SK-N-SH (cell line): ENCODE measurements at regions not wholly inside any gene's neighbourhood (a gene's known extent, or its start where the extent isn't known, plus 50 kb on each side); places are given as distances from the start of the nearest gene placed in this dataset.

Experiments used
- CTCF ChIA-PET: fragments of 300-600, 350-600 bp; formaldehyde crosslinking; extraction: SDS; loops from one replicate; lab custom pipeline; 2021; lab: Yijun Ruan, JAX
- POLR2A ChIA-PET: fragments of 350-600 bp; sonication (Branson Sonifier 250); formaldehyde crosslinking; extraction: SDS; loops from one replicate; lab custom pipeline; 2020; ENCODE audit warnings: antibody characterized with exemption, inconsistent platforms; lab: Yijun Ruan, JAX
- DNase-seq: peaks from one replicate; pipeline ENCODE4 v3.0.0; 2012
- H2AFZ ChIP-seq: fragments of 200-600 bp; sonication (generic); 2 replicates; pipeline ENCODE4 v1.8.1; 2016; ENCODE audit warnings: antibody characterized with exemption, mild to moderate bottlenecking, low read depth
- H3F3A ChIP-seq: fragments of 200-600 bp; sonication (generic); replicated peaks from 2 replicates; pipeline ENCODE3; 2016; ENCODE audit warnings: antibody characterized with exemption, mild to moderate bottlenecking; ENCODE audit not compliant: insufficient read depth
- H3K27ac ChIP-seq, 2 experiments: fragments of 200-500 bp in 1 of 2; fragments of 200-600 bp in 1 of 2; sonication (Bioruptor generic) in 1 of 2; sonication (generic), shearing (Covaris generic) in 1 of 2; 2 replicates each; pipeline versions ENCODE4 v1.5.1 to v1.6.1; 2014 to 2016; ENCODE audit warnings: low read depth in 2 of 2, inconsistent platforms in 1 of 2, low read length in 1 of 2, mild to moderate bottlenecking in 1 of 2, mixed read lengths in 1 of 2
- H3K27me3 ChIP-seq: fragments of 200-600 bp; sonication (generic), shearing (Covaris generic); 2 replicates; pipeline ENCODE4 v1.6.1; 2016; ENCODE audit warnings: mixed run types; ENCODE audit not compliant: insufficient read depth
- H3K36me3 ChIP-seq, 2 experiments: fragments of 200-500 bp in 1 of 2; fragments of 200-600 bp in 1 of 2; sonication (Bioruptor generic) in 1 of 2; sonication (generic) in 1 of 2; replicated peaks in 1 of 2; 2 replicates each; pipeline versions ENCODE3 to v1.5.1; 2014 to 2016; ENCODE audit warnings: low read length in 1 of 2, mild to moderate bottlenecking in 1 of 2; ENCODE audit not compliant: insufficient read depth in 2 of 2, control insufficient read depth in 1 of 2
- H3K4me1 ChIP-seq, 2 experiments: fragments of 200-500 bp in 1 of 2; fragments of 200-600 bp in 1 of 2; sonication (Bioruptor generic) in 1 of 2; sonication (generic), shearing (Covaris generic) in 1 of 2; 2 replicates each; pipeline versions ENCODE4 v1.5.1 to v1.6.1; 2014 to 2016; ENCODE audit warnings: low read depth in 1 of 2, low read length in 1 of 2, mixed run types in 1 of 2; ENCODE audit not compliant: insufficient read depth in 2 of 2, control insufficient read depth in 1 of 2
- H3K4me2 ChIP-seq: fragments of 200-600 bp; sonication (generic), shearing (Covaris generic); 2 replicates; pipeline ENCODE4 v1.6.1; 2017; ENCODE audit warnings: mixed run types
- H3K4me3 ChIP-seq, 2 experiments: fragments of 200-500 bp in 1 of 2; fragments of 200-600 bp in 1 of 2; sonication (Bioruptor generic) in 1 of 2; sonication (generic), shearing (Covaris generic) in 1 of 2; 2 replicates each; pipeline versions ENCODE4 v1.5.1 to v1.8.1; 2014 to 2016; ENCODE audit warnings: low read depth in 2 of 2, inconsistent platforms in 1 of 2, low read length in 1 of 2, mild to moderate bottlenecking in 1 of 2, mixed read lengths in 1 of 2, moderate library complexity in 1 of 2
- H3K79me2 ChIP-seq: fragments of 200-600 bp; sonication (generic); 2 replicates; pipeline ENCODE4 v1.8.1; 2017; ENCODE audit warnings: mild to moderate bottlenecking; ENCODE audit not compliant: insufficient read depth
- H3K9ac ChIP-seq: fragments of 200-600 bp; sonication (generic); 2 replicates; pipeline ENCODE4 v1.6.1; 2017; ENCODE audit warnings: mixed run types
- H3K9me2 ChIP-seq: fragments of 200-600 bp; sonication (generic); 2 replicates; pipeline ENCODE4 v1.6.1; 2017; ENCODE audit warnings: mixed run types
- H3K9me3 ChIP-seq: fragments of 200-600 bp; sonication (generic); 2 replicates; pipeline ENCODE4 v1.6.1; 2017; ENCODE audit warnings: mixed run types, mild to moderate bottlenecking, moderate library complexity
- H4K20me1 ChIP-seq: fragments of 200-600 bp; sonication (generic); 2 replicates; pipeline ENCODE4 v1.6.1; 2017; ENCODE audit warnings: mild to moderate bottlenecking, mixed run types; ENCODE audit not compliant: insufficient read depth
- EP300 ChIP-seq, 2 experiments: IDR thresholded peaks; 2 replicates each; pipeline versions ENCODE4 v1.4.0 to v1.6.1; 2012; ENCODE audit warnings: borderline replicate concordance in 1 of 2, low read depth in 1 of 2, low read length in 1 of 2
- FOXM1 ChIP-seq: IDR thresholded peaks from 2 replicates; pipeline ENCODE4 v1.4.0; 2012; ENCODE audit warnings: low read depth, mild to moderate bottlenecking
- PBX3 ChIP-seq: IDR thresholded peaks from 2 replicates; pipeline ENCODE4; 2012
- RAD21 ChIP-seq: IDR thresholded peaks from 2 replicates; pipeline ENCODE4 v1.6.1; 2012; ENCODE audit warnings: mild to moderate bottlenecking, low read length
- RCOR1 ChIP-seq: fragments of 150-350 bp; IDR thresholded peaks from 2 replicates; pipeline ENCODE4 v1.6.1; 2017; ENCODE audit warnings: antibody characterized with exemption, low read length
- RFX5 ChIP-seq: IDR thresholded peaks from 2 replicates; pipeline ENCODE4 v1.6.1; 2012; ENCODE audit warnings: mild to moderate bottlenecking, improper control_type of control experiment, low read length
- RXRA ChIP-seq: IDR thresholded peaks from 2 replicates; pipeline ENCODE4 v1.4.0; 2012; ENCODE audit warnings: low read depth, mild to moderate bottlenecking, borderline replicate concordance
- TCF12 ChIP-seq: IDR thresholded peaks from 2 replicates; pipeline ENCODE4 v1.4.0; 2012
- TEAD4 ChIP-seq: IDR thresholded peaks from 2 replicates; pipeline ENCODE4 v1.4.0; 2012; ENCODE audit warnings: mild to moderate bottlenecking, borderline replicate concordance; ENCODE audit not compliant: insufficient read depth
- USF2 ChIP-seq: fragments of 150-350 bp; IDR thresholded peaks from 2 replicates; pipeline ENCODE4 v1.6.1; 2017; ENCODE audit warnings: antibody characterized with exemption, low read length, low read depth, borderline replicate concordance
- YY1 ChIP-seq: IDR thresholded peaks from 2 replicates; pipeline ENCODE4 v1.4.0; 2012; ENCODE audit warnings: low read depth, mild to moderate bottlenecking
- ZBTB33 ChIP-seq: IDR thresholded peaks from 2 replicates; pipeline ENCODE4 v1.4.0; 2012; ENCODE audit warnings: low read depth, borderline replicate concordance
- WGBS: methylation state at CpG from one replicate; pipeline ENCODE4 v1.1.6; 2017; ENCODE audit warnings: low lambda C conversion rate; 5-methylcytosine and 5-hydroxymethylcytosine counted together
- TF ChIP-seq, protein P1 (sequence below): IDR thresholded peaks from 2 replicates; pipeline ENCODE4 v1.4.0; 2012; ENCODE audit warnings: low read depth

DNA sequence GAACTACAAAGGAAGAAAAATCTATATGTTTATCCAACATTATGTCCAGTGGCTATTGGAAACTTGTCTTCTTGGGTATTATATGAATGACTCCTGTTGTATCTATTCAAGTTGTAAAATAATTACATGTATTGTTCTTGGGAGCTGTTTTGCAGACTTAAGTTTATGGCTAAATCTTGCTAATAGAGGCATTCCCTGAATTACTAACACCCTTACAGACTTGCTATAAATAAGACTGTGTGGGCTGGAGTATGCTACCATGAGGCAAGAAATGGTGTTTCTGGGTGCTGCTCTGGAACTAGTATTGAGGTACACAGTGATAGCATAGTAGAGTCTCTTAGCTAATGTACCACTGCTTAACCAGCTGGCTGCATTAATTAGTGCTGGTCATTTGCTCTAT lies 155.1 kb downstream of the HIPK3 start (continued):
- TF ChIP-seq PBX3: no peak
- no peak for TF ChIP-seq RFX5
- TF ChIP-seq, all 33 proteins: peak for 0

DNA sequence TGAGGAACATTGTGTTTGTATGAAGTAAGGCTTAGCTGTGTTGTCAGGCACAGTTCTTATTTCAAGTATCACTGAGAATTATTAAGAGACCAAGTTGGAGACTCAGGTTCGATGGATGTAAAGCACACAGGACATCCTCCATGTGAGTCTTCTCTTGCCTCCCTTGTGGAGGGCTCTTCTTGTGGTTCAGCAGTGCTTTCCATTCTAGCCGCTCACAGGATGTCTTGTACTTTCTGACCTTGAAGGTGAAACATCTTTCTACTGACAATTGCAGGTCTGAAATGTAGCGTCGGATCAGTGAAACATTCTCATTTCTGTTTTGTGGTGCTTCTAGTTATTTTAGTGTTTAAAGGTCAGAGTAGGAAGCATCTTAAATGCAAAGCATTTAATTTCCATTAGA lies 154.6 kb downstream of the HIPK3 start:
- Histone ChIP-seq H3K4me2 (no peak overlapping the region), H3K27me3 (no peaks in the 10 kb centered on the region), H3K9me3 (no peaks in the 10 kb centered on the region), H3K4me1 (no peaks in the 10 kb centered on the region), H3K9ac (no peak overlapping the region), H3K9me2 (no peaks in the 10 kb centered on the region), H3F3A (peaks cover 4% of the 10 kb centered on the region), H3K79me2 (peaks cover 99% of the 10 kb centered on the region), H3K27ac (no peak overlapping the region), H4K20me1 (peaks cover 85% of the 10 kb centered on the region), H2AFZ (no peak overlapping the region), H3K36me3 (no peaks in the 10 kb centered on the region), H3K4me3 (no peak overlapping the region)
- ChIA-PET POLR2A (no interaction called here), CTCF (interaction anchor here (1.0 kb wide), 1 partner anchor 36 kb away, joined by 3 read pairs; the partner anchor contains the start of gene KIAA1549L)
- DNase-seq: no peak
- TF ChIP-seq RCOR1 (no peak), YY1 (no peak), FOXM1 (no peak), TEAD4 (no peak), RAD21 (no peak), TCF12 (no peak), ZBTB33 (no peak), RXRA (no peak), USF2 (no peak), EP300 (IDR thresholded peaks at IDR 0.05; ENCODE audit: borderline replicate concordance in 1 of 2, low read depth in 1 of 2, low read length in 1 of 2) (no peak)
- TF ChIP-seq, protein P1, sequence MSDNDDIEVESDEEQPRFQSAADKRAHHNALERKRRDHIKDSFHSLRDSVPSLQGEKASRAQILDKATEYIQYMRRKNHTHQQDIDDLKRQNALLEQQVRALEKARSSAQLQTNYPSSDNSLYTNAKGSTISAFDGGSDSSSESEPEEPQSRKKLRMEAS: no peak
- 88% methylated on average over 4 of the region's 4 CpGs for WGBS
